Tibial nerve (tissue), 4 donors: ENCODE measurements at regions not wholly inside any gene's neighbourhood (a gene's known extent, or its start where the extent isn't known, plus 50 kb on each side); places are given as distances from the start of the nearest gene placed in this dataset.

ENCODE experiments used
- DNase-seq, 2 donors: peaks; one replicate each; pipeline ENCODE4 v3.0.0-alpha.2; 2019; ENCODE audit warnings: low spot score in 2 of 2
- H3K27ac ChIP-seq, 4 donors: fragments of 200-600 bp; sonication (generic) in 3 of 4; one replicate each; pipeline ENCODE4 v1.5.1; 2017 to 2019; ENCODE audit warnings: mild to moderate bottlenecking in 1 of 4
- H3K27me3 ChIP-seq, 2 donors: fragments of 200-600 bp; sonication (generic) in 1 of 2; one replicate each; pipeline versions ENCODE4 v1.5.1 to v1.6.0; 2017 to 2019
- H3K36me3 ChIP-seq, 3 donors: fragments of 200-600 bp; sonication (generic); one replicate each; pipeline ENCODE4 v1.5.1; 2018 to 2019
- H3K4me1 ChIP-seq, 4 donors: fragments of 200-600 bp; sonication (generic) in 3 of 4; one replicate each; pipeline ENCODE4 v1.5.1; 2017 to 2019
- H3K4me3 ChIP-seq, 4 donors: fragments of 200-600 bp; sonication (generic) in 3 of 4; one replicate each; pipeline ENCODE4 v1.5.1; 2017 to 2019; ENCODE audit warnings: mild to moderate bottlenecking in 1 of 4, moderate library complexity in 1 of 4
- H3K9me3 ChIP-seq, 4 donors: fragments of 200-600 bp; sonication (generic) in 3 of 4; one replicate each; pipeline ENCODE4 v1.5.1; 2017 to 2019
- EP300 ChIP-seq, 2 donors: sonication (generic); formaldehyde crosslinking; IDR thresholded peaks; one replicate each; pipeline ENCODE4 v1.6.1; 2017; ENCODE audit warnings: antibody characterized with exemption in 2 of 2, mild to moderate bottlenecking in 1 of 2
- POLR2A ChIP-seq, 2 donors: fragments of 450-650 bp; IDR thresholded peaks; one replicate each; pipeline ENCODE4 v1.6.1; 2017; ENCODE audit warnings: antibody characterized with exemption in 2 of 2, mild to moderate bottlenecking in 2 of 2, moderate library complexity in 2 of 2
- WGBS, 2 donors: methylation state at CpG; one replicate each; pipeline ENCODE4 v1.1.5; 2018; 5-methylcytosine and 5-hydroxymethylcytosine counted together
- TF ChIP-seq, protein P1 (sequence below), 5 experiments: fragments of 200-600 bp in 3 of 5; fragments of 450-650 bp in 2 of 5; sonication (generic) in 3 of 5; IDR thresholded peaks; one replicate each; pipeline ENCODE4 v1.5.1; 2016 to 2019; ENCODE audit warnings: antibody characterized with exemption in 5 of 5, mild to moderate bottlenecking in 3 of 5, moderate library complexity in 2 of 5

DNA sequence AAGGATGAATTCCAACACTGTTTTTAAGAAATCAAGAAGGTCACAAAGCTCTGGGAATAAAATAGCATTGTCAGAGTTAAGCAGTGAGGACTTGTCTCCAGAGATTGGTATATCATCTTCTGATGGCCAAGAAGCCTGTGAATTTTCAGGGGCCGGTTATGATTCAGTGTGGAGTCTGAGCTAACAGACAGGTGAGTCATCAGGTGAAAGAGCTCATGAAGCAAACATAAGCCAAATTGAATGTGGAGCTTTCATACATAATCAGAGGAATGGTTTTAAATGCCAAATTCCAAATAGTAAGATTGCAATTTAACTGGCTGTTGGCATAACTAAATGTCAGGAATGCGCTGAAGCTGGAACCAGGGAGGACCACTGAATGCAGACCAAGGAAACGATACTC lies 494.2 kb downstream of the MTRR start:
- TF ChIP-seq, protein P1, sequence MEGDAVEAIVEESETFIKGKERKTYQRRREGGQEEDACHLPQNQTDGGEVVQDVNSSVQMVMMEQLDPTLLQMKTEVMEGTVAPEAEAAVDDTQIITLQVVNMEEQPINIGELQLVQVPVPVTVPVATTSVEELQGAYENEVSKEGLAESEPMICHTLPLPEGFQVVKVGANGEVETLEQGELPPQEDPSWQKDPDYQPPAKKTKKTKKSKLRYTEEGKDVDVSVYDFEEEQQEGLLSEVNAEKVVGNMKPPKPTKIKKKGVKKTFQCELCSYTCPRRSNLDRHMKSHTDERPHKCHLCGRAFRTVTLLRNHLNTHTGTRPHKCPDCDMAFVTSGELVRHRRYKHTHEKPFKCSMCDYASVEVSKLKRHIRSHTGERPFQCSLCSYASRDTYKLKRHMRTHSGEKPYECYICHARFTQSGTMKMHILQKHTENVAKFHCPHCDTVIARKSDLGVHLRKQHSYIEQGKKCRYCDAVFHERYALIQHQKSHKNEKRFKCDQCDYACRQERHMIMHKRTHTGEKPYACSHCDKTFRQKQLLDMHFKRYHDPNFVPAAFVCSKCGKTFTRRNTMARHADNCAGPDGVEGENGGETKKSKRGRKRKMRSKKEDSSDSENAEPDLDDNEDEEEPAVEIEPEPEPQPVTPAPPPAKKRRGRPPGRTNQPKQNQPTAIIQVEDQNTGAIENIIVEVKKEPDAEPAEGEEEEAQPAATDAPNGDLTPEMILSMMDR (IDR thresholded peaks at IDR 0.05) = no peak
- TF ChIP-seq POLR2A (IDR thresholded peaks at IDR 0.05) = no peak
- no peak for TF ChIP-seq EP300 (IDR thresholded peaks at IDR 0.05)
- H3K27ac ChIP-seq = no peak overlapping the region
- H3K36me3 ChIP-seq = no peaks in the 10 kb centered on the region
- H3K27me3 ChIP-seq = no peaks in the 10 kb centered on the region
- H3K4me3 ChIP-seq = no peak overlapping the region
- no peak for DNase-seq
- 87 to 88% methylated on average over 3 of the region's 3 CpGs for WGBS, 2 donors
- H3K9me3 ChIP-seq = no peaks in the 10 kb centered on the region
- H3K4me1 ChIP-seq = no peaks in the 10 kb centered on the region

DNA sequence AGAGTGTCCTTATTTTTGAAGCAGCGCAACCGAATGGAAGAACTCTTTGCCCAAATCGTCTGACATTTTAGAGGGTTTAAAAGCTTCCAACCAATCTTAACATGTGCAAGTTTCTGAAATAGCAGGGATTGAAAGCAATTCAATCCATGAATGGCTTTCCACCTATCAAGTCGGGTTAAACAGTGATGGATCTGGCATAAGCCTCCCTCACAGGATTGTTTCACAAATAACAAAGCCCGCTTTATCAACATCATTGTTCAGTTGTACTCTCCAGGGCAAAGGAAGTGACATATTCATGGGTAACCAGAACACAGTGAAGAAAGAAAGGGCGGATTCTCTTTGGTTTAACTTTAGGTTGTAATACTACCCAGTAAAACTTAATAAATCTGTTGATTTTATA lies 497.3 kb downstream of the MTRR start:
- DNase-seq = no peak
- Histone ChIP-seq H3K9me3 (no peaks in the 10 kb centered on the region), H3K4me3 (no peak overlapping the region), H3K27me3 (no peaks in the 10 kb centered on the region), H3K27ac (no peak overlapping the region), H3K36me3 (no peaks in the 10 kb centered on the region), H3K4me1 (no peaks in the 10 kb centered on the region)
- TF ChIP-seq POLR2A (IDR thresholded peaks at IDR 0.05) (no peak), EP300 (IDR thresholded peaks at IDR 0.05) (no peak)
- TF ChIP-seq, protein P1 (IDR thresholded peaks at IDR 0.05) = no peak
- WGBS, 2 donors = 50 to 58% methylated on average over 6 of the region's 6 CpGs

DNA sequence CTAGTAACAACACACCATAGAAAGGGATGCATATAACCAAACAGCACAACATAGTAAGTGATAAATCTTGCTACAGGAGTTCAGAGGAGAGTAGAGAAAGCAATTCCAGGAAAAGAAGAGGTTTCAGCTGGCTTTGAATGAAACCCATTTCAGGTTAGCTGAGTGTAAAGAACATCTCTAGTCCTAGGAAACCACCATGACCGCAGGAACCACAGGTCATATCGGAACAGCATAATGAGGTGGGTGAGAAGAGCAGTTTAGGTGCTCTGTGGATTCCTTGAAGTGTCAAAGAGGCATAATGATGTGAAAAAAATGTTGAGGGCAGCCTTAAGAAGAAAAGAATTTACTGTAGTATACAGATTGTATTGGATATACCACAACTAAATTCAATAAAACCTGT lies 507.5 kb downstream of the MTRR start:
- H3K27ac ChIP-seq = no peak overlapping the region
- no peaks in the 10 kb centered on the region for H3K4me1 ChIP-seq
- H3K4me3 ChIP-seq = no peak overlapping the region
- TF ChIP-seq, protein P1 (IDR thresholded peaks at IDR 0.05) = no peak
- TF ChIP-seq EP300 (IDR thresholded peaks at IDR 0.05) (no peak), POLR2A (IDR thresholded peaks at IDR 0.05) (no peak)
- whole genome bisulfite sequencing, 2 donors = 70 to 73% methylated on average over 2 of the region's 2 CpGs
- no peaks in the 10 kb centered on the region for H3K36me3 ChIP-seq
- no peaks in the 10 kb centered on the region for H3K9me3 ChIP-seq
- no peak for DNase-seq
- H3K27me3 ChIP-seq = no peaks in the 10 kb centered on the region

DNA sequence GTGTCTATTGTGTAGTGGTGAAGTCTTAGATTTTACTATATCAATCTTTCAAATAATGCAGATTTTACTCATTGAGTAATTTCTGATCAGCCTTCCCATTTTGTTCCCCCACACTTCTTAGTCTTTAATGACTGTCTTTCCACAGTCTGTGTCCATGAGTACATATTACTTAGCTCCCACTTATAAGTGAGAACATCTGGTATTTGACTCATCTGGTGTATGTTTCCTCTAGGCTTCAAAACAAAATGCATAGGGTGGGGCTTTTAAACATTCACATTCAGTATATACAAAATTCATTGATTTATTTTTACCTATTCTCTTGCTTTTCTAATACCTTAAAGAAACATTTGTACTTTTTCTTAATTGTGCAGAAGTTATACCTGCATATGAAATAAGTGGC lies 513.0 kb downstream of the MTRR start:
- no peak for DNase-seq
- Histone ChIP-seq H3K9me3 (no peaks in the 10 kb centered on the region), H3K4me3 (no peak overlapping the region), H3K27me3 (no peaks in the 10 kb centered on the region), H3K36me3 (no peaks in the 10 kb centered on the region), H3K4me1 (no peaks in the 10 kb centered on the region), H3K27ac (no peak overlapping the region)
- TF ChIP-seq EP300 (IDR thresholded peaks at IDR 0.05) = no peak
- TF ChIP-seq, protein P1 (IDR thresholded peaks at IDR 0.05) = no peak
- TF ChIP-seq POLR2A (IDR thresholded peaks at IDR 0.05) = no peak

DNA sequence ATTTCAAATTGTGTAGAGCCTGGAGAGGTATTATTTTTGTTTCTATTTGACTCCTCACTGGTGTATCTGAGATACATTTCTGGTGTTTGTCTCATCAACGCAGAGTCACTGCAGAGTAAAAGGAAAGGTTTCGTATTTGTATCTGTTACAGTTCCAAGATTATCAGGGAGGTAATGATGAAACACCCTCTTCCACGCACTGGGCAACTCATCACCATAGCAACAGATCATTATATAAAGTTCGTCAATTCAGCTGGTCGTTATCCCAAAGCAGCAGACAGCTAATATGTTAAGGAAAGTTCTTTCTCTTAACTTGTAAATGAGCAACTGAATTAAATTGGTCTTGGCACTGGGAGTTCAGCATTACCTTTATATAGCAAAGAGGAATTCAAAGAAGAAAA lies 513.5 kb downstream of the MTRR start:
- no peak for TF ChIP-seq POLR2A (IDR thresholded peaks at IDR 0.05)
- TF ChIP-seq, protein P1 (IDR thresholded peaks at IDR 0.05) = no peak
- no peak for TF ChIP-seq EP300 (IDR thresholded peaks at IDR 0.05)
- WGBS, 2 donors = 70 to 74% methylated on average over 5 of the region's 5 CpGs

More for the DNA sequence above, 513.5 kb downstream of the MTRR start:
- no peaks in the 10 kb centered on the region for H3K9me3 ChIP-seq
- H3K27ac ChIP-seq = no peak overlapping the region
- H3K27me3 ChIP-seq = no peaks in the 10 kb centered on the region
- no peaks in the 10 kb centered on the region for H3K36me3 ChIP-seq
- no peaks in the 10 kb centered on the region for H3K4me1 ChIP-seq
- H3K4me3 ChIP-seq = no peak overlapping the region
- DNase-seq = no peak
